Stimulated activated effector memory CD8-positive, alpha-beta T cell treated with anti-CD3 and anti-CD28 coated beads, Interleukin-12 subunit alpha, Interleukin-12 subunit beta, amount 100 ng/mL, for 72 hours (primary cell): ENCODE measurements at regions not wholly inside any gene's neighbourhood (a gene's known extent, or its start where the extent isn't known, plus 50 kb on each side); places are given as distances from the start of the nearest gene placed in this dataset.
"Not testable (repeated sequence)": the region's sequence is repeated elsewhere in the genome, so short reads cannot be mapped to it uniquely, and the experiment has no call there.

Experiments
- ATAC-seq: fragments of 150-1000 bp; cut with Tn5 transposase; 2 replicates; pipeline ENCODE4 v1.10.0; 2021
- DNase-seq, 2 donors: peaks; one replicate each; pipeline ENCODE4 v3.0.0; 2021 to 2022; ENCODE audit warnings: low spot score in 2 of 2
- H3K27ac Mint-ChIP-seq: one replicate; pipeline ENCODE4 v1.8.0; 2022; ENCODE audit warnings: mild to moderate bottlenecking, mixed read lengths
- H3K36me3 Mint-ChIP-seq: one replicate; pipeline ENCODE4 v1.8.0; 2022; ENCODE audit warnings: mild to moderate bottlenecking, mixed read lengths
- H3K4me1 Mint-ChIP-seq: one replicate; pipeline ENCODE4 v1.8.0; 2022; ENCODE audit warnings: mixed read lengths
- H3K4me3 Mint-ChIP-seq: one replicate; pipeline ENCODE4 v1.8.0; 2022; ENCODE audit warnings: mild to moderate bottlenecking, mixed read lengths
- H3K9me3 Mint-ChIP-seq: one replicate; pipeline ENCODE4 v1.8.0; 2022; ENCODE audit warnings: mixed read lengths

DNA sequence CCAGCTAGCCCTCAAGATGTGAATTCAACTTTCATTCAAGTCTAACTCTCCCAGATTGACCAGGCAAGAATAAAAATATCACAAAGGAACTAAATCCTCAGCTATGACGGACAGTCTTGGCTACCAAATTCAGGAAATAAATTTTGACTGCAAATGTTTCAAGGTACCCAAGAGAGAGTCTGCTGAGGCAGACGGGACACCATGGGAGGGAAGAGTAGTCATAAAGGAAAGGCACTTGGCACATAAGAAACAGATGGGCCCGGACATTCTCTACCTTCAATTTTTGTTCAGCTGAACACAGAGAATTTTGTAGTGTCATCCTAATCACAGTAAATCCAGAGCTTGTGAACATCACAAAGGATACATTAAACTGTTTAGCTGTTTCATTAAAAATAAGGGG lies 390.0 kb downstream of the DTWD2 start:
- Mint-ChIP-seq H3K9me3 (peaks cover 2% of the 10 kb centered on the region), H3K4me1 (no peaks in the 10 kb centered on the region), H3K36me3 (no peaks in the 10 kb centered on the region), H3K4me3 (no peak overlapping the region), H3K27ac (no peak overlapping the region)
- no peak for DNase-seq
- ATAC-seq: no peak

DNA sequence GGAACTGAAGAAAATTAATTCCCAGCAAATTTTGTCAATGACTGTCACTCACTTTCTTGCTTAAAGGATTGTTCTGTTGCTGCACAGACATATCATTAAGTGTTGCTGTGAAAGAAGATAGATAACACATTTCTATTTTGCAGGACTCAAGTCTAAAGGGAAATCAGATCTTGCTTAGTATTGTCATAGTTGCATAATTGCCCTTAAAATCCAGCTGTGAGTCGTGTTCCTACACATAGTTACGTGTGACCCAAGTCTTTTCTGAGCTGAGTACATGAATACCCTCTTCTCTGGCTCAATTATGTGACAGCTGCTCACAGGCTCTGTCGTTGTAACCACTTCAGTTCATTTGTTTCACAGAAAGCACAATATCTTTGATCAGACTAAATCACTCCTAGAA lies 390.8 kb downstream of the DTWD2 start:
- H3K9me3 Mint-ChIP-seq: peaks cover 2% of the 10 kb centered on the region

DNA sequence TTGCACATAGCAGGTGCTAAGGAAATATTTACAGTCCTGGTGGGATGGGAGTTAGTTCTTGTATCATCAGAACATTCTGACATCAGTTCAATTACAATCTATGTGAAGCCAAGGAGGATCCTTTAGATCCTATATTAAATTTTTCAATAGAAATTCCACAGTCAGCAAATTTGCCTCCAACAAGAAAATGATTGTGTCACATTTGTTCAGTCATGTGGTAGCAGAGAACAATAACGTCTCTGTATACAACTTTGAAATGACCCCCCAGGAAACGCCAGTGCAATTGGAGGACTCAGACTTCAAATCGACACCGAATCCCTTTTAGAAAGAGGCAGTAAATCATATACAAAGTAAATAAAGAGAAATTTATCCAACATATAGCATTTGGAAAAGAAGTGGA lies 392.1 kb downstream of the DTWD2 start:
- no peaks in the 10 kb centered on the region for H3K36me3 Mint-ChIP-seq
- no peak for ATAC-seq
- no peak overlapping the region for H3K4me3 Mint-ChIP-seq
- no peak for DNase-seq
- no peak overlapping the region for H3K27ac Mint-ChIP-seq
- no peaks in the 10 kb centered on the region for H3K9me3 Mint-ChIP-seq
- H3K4me1 Mint-ChIP-seq: no peaks in the 10 kb centered on the region

More for the DNA sequence above, 390.8 kb downstream of the DTWD2 start:
- Mint-ChIP-seq H3K4me1 (no peaks in the 10 kb centered on the region), H3K27ac (no peak overlapping the region), H3K4me3 (no peak overlapping the region), H3K36me3 (no peaks in the 10 kb centered on the region)
- ATAC-seq: no peak
- no peak for DNase-seq

DNA sequence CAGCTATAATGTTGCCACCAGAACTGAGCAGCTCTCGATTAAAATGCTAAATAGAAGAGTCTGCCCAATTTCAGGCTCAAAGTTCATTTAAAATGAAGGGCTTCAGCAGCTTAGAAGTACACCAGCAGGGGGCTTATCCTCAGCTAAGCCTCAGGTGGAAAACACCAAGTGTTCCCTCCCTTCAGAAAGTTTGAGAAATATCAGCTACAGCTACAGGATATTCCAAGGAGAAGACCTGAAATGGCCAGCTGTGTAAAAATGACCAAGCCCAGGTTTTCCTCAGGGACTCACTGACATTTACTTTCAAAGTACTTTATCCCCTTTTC lies 395.4 kb downstream of the DTWD2 start:
- H3K4me1 Mint-ChIP-seq: no peaks in the 10 kb centered on the region
- H3K36me3 Mint-ChIP-seq: no peaks in the 10 kb centered on the region
- H3K27ac Mint-ChIP-seq: no peak overlapping the region
- peaks cover 3% of the 10 kb centered on the region for H3K9me3 Mint-ChIP-seq
- no peak overlapping the region for H3K4me3 Mint-ChIP-seq
- ATAC-seq (no peak), DNase-seq (no peak)

- ATAC-seq (no peak), DNase-seq (no peak)
- Mint-ChIP-seq H3K4me3 (no peak overlapping the region), H3K36me3 (no peaks in the 10 kb centered on the region), H3K27ac (no peak overlapping the region), H3K4me1 (no peaks in the 10 kb centered on the region), H3K9me3 (peaks cover 3% of the 10 kb centered on the region)
These were observed 395.9 kb downstream of the DTWD2 start for GRCh38 chr5:118592229-118593002.

DNA sequence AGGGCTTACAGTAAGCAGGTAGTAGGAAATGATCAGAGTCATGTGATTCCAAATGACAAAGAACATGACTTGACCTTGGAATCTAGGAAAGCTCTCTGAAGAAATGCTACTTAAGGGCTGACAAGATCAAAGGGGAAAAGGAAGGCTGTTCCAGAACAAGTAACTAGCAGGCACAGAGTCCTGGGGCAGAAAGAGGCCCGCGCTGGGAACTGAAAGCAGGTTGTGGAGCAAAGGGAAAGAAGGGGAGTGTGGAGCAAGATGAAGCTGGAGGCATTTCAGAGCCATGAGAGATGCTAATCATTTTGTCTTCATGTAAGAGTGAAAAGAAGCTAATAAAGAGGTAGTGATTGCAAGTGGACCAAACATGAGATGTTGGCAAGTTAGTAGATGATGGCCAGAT lies 397.5 kb downstream of the DTWD2 start:
- no peak for ATAC-seq
- no peak overlapping the region for H3K4me3 Mint-ChIP-seq
- H3K36me3 Mint-ChIP-seq: no peaks in the 10 kb centered on the region

DNA sequence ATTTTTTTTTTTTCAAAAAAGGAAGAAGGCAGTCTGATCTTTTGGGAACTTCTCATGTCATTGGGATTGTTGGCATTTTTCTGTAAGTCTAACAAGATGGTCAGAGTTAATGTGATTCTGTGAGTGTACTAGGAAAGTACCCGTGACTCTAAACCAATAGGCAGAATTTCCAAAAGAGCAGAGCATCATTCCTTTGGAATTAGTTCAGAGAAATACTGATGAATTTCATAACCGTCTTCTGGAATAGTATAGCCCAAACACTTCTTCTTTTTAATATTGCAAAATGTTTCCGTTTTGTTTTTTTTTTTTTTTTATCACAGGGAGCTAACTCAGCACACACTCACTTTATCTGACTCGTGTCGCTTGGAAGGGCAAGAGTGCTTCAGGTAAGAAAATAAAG lies 407.4 kb downstream of the DTWD2 start:
- Mint-ChIP-seq H3K27ac (no peak overlapping the region), H3K9me3 (peaks cover 2% of the 10 kb centered on the region), H3K36me3 (no peaks in the 10 kb centered on the region), H3K4me3 (no peak overlapping the region), H3K4me1 (no peaks in the 10 kb centered on the region)
- DNase-seq (no peak), ATAC-seq (no peak)

More for the DNA sequence above, 397.5 kb downstream of the DTWD2 start:
- no peak for DNase-seq
- Mint-ChIP-seq H3K27ac (no peak overlapping the region), H3K9me3 (peaks cover 3% of the 10 kb centered on the region), H3K4me1 (no peaks in the 10 kb centered on the region)

DNA sequence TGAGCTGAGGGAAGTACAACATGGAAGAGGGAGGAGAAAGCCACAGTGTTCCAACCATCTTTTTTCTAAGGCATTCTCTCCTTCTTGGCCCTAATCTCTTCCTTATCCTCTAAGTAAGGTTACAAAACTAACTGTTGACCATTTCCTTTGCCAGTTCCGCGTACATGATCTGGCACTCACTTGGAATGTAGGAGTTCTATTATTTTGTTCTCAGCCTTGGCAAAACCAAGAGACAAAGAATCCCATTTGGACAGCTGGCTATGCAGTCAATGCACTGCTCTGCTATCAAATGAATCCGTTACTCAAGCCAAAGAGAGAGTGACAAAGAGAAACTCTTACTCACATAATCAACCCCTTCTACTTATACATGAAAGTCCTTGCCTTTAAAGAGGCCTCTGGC lies 410.3 kb downstream of the DTWD2 start:
- H3K4me1 Mint-ChIP-seq: no peaks in the 10 kb centered on the region
- H3K36me3 Mint-ChIP-seq: no peaks in the 10 kb centered on the region
- peaks cover 6% of the 10 kb centered on the region for H3K9me3 Mint-ChIP-seq
- DNase-seq (no peak), ATAC-seq (no peak)
- H3K27ac Mint-ChIP-seq: no peak overlapping the region
- H3K4me3 Mint-ChIP-seq: no peak overlapping the region

GRCh38 chr5:118577621-118578020 lies 410.7 kb downstream of the DTWD2 start:
- Mint-ChIP-seq H3K9me3 (peaks cover 8% of the 10 kb centered on the region), H3K4me3 (no peak overlapping the region), H3K36me3 (no peaks in the 10 kb centered on the region), H3K27ac (no peak overlapping the region), H3K4me1 (no peaks in the 10 kb centered on the region)
- no peak for DNase-seq
- no peak for ATAC-seq

GRCh38 chr5:118570276-118570675 lies 418.1 kb downstream of the DTWD2 start:
- H3K4me1 Mint-ChIP-seq, ATAC-seq, H3K27ac Mint-ChIP-seq, H3K4me3 Mint-ChIP-seq, DNase-seq, H3K36me3 Mint-ChIP-seq: not testable (repeated sequence)
- peaks cover 11% of the 10 kb centered on the region for H3K9me3 Mint-ChIP-seq

- not testable (repeated sequence) for H3K4me1 Mint-ChIP-seq, DNase-seq, H3K36me3 Mint-ChIP-seq, H3K4me3 Mint-ChIP-seq, ATAC-seq, H3K27ac Mint-ChIP-seq
- peaks cover 11% of the 10 kb centered on the region for H3K9me3 Mint-ChIP-seq
These were observed 418.8 kb downstream of the DTWD2 start for GRCh38 chr5:118569596-118569995.

DNA sequence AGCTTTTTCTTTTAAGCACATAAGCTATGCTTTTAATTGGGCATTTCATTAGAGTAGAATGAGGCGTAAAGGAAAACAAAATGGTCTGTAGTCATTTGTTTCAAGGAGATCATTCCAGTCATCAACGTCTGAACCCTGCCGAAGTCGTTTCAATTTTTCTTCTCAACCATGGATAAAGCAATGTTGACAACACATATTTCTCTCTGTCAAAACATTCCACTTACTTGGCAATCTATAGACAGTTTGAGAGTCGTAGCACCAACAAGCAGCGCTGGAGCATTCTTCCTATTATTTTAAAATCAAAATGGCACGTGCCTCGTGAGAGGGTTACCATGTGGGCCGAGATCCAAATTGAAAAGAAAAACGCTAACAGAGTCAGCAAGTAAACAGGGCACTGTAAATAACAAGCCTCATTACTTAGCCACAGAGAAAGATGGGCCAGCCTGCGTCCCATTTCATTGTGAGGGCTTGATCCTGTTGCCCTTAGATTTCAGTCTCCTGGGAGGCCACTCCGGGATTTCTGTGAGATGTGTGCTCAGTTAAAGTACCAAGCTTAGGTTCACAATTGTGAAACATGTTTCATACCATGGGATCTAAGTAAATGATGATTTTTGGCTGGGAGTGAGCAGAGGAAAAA lies 422.9 kb downstream of the DTWD2 start:
- H3K9me3 Mint-ChIP-seq: peaks cover 2% of the 10 kb centered on the region
- H3K4me1 Mint-ChIP-seq: no peaks in the 10 kb centered on the region
- no peaks in the 10 kb centered on the region for H3K36me3 Mint-ChIP-seq
- H3K27ac Mint-ChIP-seq: no peak overlapping the region
- H3K4me3 Mint-ChIP-seq: no peak overlapping the region
- DNase-seq: no peak
- no peak for ATAC-seq

- H3K27ac Mint-ChIP-seq: no peak overlapping the region
- H3K9me3 Mint-ChIP-seq: no peaks in the 10 kb centered on the region
- no peak overlapping the region for H3K4me3 Mint-ChIP-seq
- no peak for DNase-seq
- no peaks in the 10 kb centered on the region for H3K36me3 Mint-ChIP-seq
- H3K4me1 Mint-ChIP-seq: no peaks in the 10 kb centered on the region
- ATAC-seq: no peak
These were observed 426.4 kb downstream of the DTWD2 start for GRCh38 chr5:118561971-118562370.

DNA sequence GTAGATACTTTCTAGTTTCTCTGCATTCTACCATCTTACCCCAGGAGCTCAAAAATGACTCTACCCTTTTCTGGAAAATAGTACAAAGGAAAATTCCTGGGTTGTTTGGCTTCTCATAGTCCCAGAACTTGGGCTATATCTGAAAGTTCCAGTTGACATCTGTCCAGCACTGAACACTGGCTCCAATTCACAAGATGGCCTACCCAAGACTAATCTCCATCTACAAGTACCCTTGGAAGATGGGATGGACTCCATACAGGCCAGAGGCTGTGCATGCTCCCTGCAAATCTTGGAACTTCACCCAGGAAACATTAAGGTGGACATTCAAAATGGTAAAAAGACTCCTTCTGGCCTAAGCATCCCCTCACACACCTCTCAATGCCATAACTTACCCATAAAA lies 427.1 kb downstream of the DTWD2 start:
- H3K27ac Mint-ChIP-seq: no peak overlapping the region
- no peak overlapping the region for H3K4me3 Mint-ChIP-seq
- H3K9me3 Mint-ChIP-seq: no peaks in the 10 kb centered on the region
- H3K36me3 Mint-ChIP-seq: no peaks in the 10 kb centered on the region
- ATAC-seq (no peak), DNase-seq (no peak)
- no peaks in the 10 kb centered on the region for H3K4me1 Mint-ChIP-seq

DNA sequence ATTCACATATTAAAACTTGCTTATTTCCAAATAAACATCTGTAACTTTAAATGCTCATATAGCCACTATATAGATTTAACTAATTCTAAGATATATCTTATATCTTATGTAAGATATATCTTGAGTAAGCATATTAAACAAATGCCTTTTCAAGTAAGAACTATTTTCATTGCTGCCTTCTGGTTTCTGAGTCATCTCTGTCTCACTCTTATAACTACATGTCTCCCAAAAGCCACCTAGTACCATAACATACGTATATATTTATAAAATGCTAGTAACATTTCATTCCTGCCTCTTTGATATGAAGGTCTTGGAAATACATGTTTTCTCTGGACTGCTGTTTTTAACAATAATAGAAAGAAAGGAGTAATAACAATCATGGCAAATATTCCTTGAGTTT lies 429.5 kb downstream of the DTWD2 start:
- no peak for ATAC-seq
- no peaks in the 10 kb centered on the region for H3K36me3 Mint-ChIP-seq
- DNase-seq: no peak
- H3K27ac Mint-ChIP-seq: no peak overlapping the region
- H3K4me1 Mint-ChIP-seq: no peaks in the 10 kb centered on the region
- no peaks in the 10 kb centered on the region for H3K9me3 Mint-ChIP-seq
- H3K4me3 Mint-ChIP-seq: no peak overlapping the region

GRCh38 chr5:118557251-118557661 lies 431.1 kb downstream of the DTWD2 start:
- DNase-seq: no peak
- H3K4me3 Mint-ChIP-seq: no peak overlapping the region

More at GRCh38 chr5:118557251-118557661, 431.1 kb downstream of the DTWD2 start:
- H3K4me1 Mint-ChIP-seq: no peaks in the 10 kb centered on the region
- no peaks in the 10 kb centered on the region for H3K9me3 Mint-ChIP-seq
- no peak overlapping the region for H3K27ac Mint-ChIP-seq
- ATAC-seq: no peak
- H3K36me3 Mint-ChIP-seq: no peaks in the 10 kb centered on the region
